GM18507 (cell line): ENCODE measurements at regions not wholly inside any gene's neighbourhood (a gene's known extent, or its start where the extent isn't known, plus 50 kb on each side); places are given as distances from the start of the nearest gene placed in this dataset.

ENCODE experiments used
- DNase-seq: peaks from one replicate; pipeline ENCODE4 v3.0.0; 2011; ENCODE audit warnings: low read depth; ENCODE audit not compliant: insufficient read length; ENCODE audit errors: extremely low spot score
- FAIRE-seq: peaks from 2 replicates; lab custom pipeline; 2011; peaks lifted over from hg19 to GRCh38; lab: Jason Lieb, UNC

- FAIRE-seq (no peak), DNase-seq (no peak)
Observed at GRCh38 chr11:15772547-15772946, 583.8 kb downstream of the SOX6 start.

GRCh38 chr11:15772981-15773380 lies 583.4 kb downstream of the SOX6 start:
- DNase-seq (no peak), FAIRE-seq (no peak)

- FAIRE-seq = no peak
- no peak for DNase-seq
Observed at GRCh38 chr11:15773476-15774387, 582.6 kb downstream of the SOX6 start.

DNA sequence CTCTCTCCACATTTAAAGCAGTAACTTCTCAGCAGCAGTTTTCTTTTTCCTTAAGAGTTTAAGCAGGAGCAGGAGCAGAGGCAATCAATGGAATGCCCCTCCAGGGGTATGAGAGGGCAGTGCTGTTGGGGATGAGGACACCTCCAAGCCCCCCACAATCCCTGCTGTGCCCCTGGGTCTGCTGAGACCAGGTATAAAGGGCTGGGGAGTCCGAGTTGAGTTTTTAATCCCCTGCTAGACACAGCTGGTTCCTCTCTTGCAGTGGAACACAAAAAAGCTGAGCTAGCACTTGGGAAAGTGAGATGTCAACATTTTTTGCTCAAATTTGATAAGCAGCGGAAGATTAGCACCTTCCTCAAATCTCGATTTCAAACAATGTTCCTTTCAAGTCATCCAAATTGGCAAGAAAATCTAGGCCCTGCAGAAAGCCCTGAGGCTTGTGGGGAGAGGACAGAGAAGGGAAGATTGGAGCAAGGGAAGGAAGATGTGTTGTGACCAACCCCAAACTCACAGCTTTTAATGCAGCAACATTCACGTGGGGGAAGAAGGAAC lies 581.9 kb downstream of the SOX6 start:
- DNase-seq (no peak), FAIRE-seq (no peak)

DNA sequence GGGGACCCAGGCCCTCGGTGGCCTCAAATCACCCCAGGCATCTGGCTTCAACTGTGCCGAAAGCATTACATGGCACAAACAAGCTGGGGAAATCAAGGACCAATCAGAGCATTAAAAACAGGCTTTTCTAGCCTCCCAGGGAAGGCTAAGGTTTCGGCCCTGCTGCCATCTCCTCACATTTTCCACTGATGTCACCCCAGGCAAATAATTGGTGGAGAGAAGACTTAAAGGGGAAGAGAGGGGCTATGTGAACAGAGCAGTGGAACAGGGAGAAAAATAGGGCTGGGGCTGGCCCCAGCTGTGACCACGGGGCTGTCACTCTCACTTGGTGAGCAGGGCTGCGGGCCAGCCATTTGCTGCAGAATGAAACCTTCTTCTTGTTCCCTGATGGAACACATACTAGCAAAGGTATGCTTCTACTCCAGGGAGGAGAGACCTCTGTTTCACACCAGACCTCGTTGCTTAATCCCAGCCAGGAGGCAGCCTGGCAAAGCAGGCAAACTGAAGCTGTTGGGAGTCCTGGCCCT lies 581.3 kb downstream of the SOX6 start:
- DNase-seq (no peak), FAIRE-seq (no peak)

GRCh38 chr11:15775797-15776196 lies 580.5 kb downstream of the SOX6 start:
- DNase-seq (no peak), FAIRE-seq (no peak)

- DNase-seq = no peak
Observed at GRCh38 chr11:15776366-15776765, 580.0 kb downstream of the SOX6 start.

DNA sequence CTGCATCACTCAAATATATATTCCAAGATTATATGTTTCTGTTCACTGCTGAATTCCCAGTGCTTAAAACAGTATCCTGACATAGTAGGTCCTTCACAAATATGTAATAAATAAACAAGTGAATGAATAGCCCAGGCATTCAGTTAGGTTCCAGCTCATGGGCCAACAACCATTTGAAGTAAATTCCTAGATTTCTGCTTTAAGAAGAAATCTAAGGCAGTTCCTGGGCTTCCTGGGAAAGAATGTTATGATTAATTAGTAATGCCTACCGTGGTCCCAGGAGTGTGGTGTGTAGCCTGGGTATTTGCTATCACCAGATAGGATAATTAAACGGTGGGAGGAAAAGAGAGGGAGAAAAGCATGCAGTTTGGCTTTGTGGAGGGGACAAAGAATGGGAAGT lies 576.8 kb downstream of the SOX6 start:
- FAIRE-seq (no peak), DNase-seq (no peak)

More at GRCh38 chr11:15776366-15776765, 580.0 kb downstream of the SOX6 start:
- FAIRE-seq = no peak

DNA sequence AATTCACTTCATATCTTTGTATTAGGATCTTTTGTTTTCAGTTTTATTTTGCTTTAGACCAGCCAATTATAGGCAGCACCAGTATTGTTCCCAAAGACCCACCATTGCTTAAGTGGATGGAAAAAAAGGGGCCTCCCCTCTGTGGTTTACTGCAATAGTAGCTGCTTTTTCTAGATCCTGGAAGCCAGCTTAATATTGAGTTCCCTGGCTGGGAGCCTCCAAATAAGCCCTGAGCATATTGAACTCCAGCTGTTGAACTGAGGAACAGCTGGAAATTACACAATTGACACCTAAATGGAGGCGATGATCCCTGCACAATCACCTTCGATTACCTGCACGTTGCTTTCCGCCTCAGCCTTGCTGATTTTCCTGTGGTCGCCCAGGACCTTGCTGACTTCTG lies 576.0 kb downstream of the SOX6 start:
- FAIRE-seq (no peak), DNase-seq (no peak)

GRCh38 chr11:15780837-15781236 lies 575.5 kb downstream of the SOX6 start:
- DNase-seq = no peak
- no peak for FAIRE-seq

DNA sequence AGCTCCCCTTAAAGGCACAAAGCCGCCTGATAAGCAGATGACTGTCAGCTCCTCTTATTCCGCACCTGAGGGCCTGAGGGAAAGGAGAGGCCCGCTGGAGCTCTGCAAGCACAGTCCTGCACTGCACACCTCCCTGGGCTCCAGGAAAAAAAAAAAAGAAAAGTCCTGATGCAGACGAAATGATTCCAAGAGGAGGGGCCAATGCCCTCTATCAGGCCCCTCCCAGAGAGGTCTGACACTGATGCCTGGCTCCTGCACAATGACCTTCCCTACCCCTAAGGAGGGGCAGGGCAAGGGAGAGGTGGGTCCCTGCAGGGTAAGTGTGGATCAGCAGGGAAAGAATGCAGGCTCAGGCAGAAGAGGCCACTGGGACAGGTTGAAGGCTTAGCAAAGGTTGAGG lies 572.7 kb downstream of the SOX6 start:
- DNase-seq = no peak
- no peak for FAIRE-seq

DNA sequence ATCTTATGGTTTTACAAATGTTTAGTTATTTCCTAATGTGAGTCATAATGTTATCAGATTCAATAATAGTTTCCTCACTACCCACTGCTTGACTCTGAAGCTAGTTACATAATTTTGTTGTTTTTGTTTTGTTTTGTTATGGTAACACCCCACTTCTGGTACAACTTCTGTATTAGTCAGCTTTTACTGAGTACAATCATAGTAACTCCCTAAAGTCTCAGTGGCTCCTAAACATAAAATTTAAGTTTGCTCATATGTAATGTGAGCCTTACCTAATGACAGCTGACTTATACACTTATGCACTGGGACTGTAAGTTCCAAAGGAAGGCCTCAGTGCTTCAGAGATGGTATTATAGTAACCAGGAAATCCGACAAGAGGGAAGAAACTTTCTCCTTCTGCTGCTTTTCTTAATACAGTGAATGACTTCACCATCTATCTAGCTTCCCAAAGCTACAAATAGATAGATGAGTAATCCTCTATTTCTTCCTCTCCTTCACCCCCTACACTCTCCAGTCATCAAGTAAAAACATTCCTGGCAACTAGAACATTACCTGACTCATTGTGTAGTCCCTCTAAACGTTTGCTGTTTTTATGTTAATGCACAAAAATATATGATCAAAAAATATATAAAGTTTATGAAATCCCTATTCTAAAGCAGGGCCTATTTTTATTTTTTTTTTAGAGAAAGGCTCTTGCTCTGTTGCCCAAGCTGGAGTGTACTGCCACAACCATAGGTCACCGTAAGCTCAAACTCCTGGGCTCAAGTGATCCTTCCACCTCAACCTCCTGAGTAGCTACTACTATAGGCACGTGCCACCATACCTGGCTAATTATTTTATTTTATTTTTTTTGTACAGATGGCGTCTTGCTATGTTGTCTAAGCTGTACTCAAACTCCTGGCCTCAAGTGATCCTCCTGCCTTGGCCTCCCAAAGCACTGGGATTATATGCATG lies 563.0 kb downstream of the SOX6 start:
- DNase-seq (no peak), FAIRE-seq (no peak)

GRCh38 chr11:15794361-15795150 lies 561.8 kb downstream of the SOX6 start:
- no peak for FAIRE-seq
- no peak for DNase-seq

DNA sequence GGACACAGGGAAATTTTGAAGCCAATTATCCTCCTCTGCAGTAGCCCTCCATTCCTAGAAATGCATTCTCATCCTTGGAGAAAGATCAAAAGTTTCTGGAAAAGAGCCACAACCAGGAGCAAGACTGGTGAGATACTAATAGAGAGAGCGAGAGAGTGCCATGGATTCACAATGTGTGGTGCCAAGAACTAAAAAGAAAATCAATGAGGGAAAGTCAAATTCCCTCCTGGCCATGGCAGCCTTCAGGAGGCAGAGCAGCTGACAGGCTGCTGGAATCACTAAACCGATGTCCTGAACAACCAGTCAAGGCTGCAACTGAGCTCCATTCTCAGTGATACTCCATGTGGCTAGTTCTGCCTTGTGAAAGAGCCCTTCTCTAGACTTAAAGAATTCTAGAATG lies 561.0 kb downstream of the SOX6 start:
- FAIRE-seq = no peak

GRCh38 chr11:15800111-15800800 lies 556.1 kb downstream of the SOX6 start:
- DNase-seq (no peak), FAIRE-seq (no peak)

More for the DNA sequence above, 561.0 kb downstream of the SOX6 start:
- no peak for DNase-seq

- DNase-seq = no peak
- FAIRE-seq = no peak
Observed at GRCh38 chr11:15801126-15801525, 555.2 kb downstream of the SOX6 start.

DNA sequence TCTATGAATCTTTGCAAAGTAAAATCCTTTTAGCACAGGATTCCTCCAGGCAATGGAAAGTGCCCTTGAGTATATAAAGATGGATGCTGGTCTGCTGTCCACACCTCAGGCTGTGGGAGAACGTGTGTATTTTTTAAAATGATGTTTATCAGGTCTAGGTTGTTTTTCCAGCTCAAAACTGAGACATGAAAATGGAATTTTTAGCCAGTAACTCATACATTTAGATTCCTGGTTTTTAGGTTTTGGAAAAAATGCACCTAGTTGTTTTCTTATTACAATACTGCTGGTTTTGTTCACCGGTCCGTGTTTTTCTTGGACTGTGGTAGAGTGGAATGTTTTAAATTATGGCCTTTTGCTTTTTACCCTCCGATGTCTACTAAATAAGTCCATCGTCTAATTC lies 554.7 kb downstream of the SOX6 start:
- DNase-seq (no peak), FAIRE-seq (no peak)

- no peak for FAIRE-seq
- no peak for DNase-seq
Observed at GRCh38 chr11:15805726-15806125, 550.6 kb downstream of the SOX6 start.

GRCh38 chr11:15806217-15806616 lies 550.1 kb downstream of the SOX6 start:
- DNase-seq (no peak), FAIRE-seq (no peak)
